Right cardiac atrium (tissue), 5 donors: ENCODE measurements at regions not wholly inside any gene's neighbourhood (a gene's known extent, or its start where the extent isn't known, plus 50 kb on each side); places are given as distances from the start of the nearest gene placed in this dataset.

Source experiments
- ATAC-seq, 2 donors: fragments of 200-7000 bp; cut with Tn5 transposase; one replicate each; pipeline versions ENCODE4 v1.8.0 to v1.9.1; 2020; ENCODE audit warnings: moderate library complexity in 2 of 2, mild to moderate bottlenecking in 1 of 2
- DNase-seq, 3 donors: peaks; one replicate each; pipeline ENCODE4 v3.0.0-alpha.2; 2020
- H3K27ac ChIP-seq: one replicate; pipeline ENCODE4 v1.5.1; 2013; ENCODE audit warnings: mild to moderate bottlenecking, low read length, control low read depth, moderate library complexity
- H3K27me3 ChIP-seq: one replicate; pipeline ENCODE4 v1.6.1; 2013; ENCODE audit not compliant: control insufficient read depth, insufficient read depth
- H3K4me1 ChIP-seq: one replicate; pipeline ENCODE4 v1.6.1; 2013; ENCODE audit warnings: low read length; ENCODE audit not compliant: control insufficient read depth, insufficient read depth
- H3K4me3 ChIP-seq: one replicate; pipeline ENCODE4 v1.5.1; 2013; ENCODE audit warnings: low read length, control low read depth
- H3K9me3 ChIP-seq: one replicate; pipeline ENCODE4 v1.6.1; 2013; ENCODE audit warnings: low read length; ENCODE audit not compliant: control insufficient read depth
- WGBS: extraction: QIAGEN DNeasy Blood & Tissue Kit; methylation state at CpG from one replicate; pipeline ENCODE4 v1.1.7; 2013; 5-methylcytosine and 5-hydroxymethylcytosine counted together
- intact Hi-C, 4 donors: fragments of 100-400 bp; cut with DNase I; formaldehyde crosslinking; loops; one replicate each; pipeline versions ENCODE4 v1.11.0 to v1.14.0; 2022 to 2023
- donor health status: healthy with polysubstance abuse.
- donor health status: DM: no; HTN: yes; CAD: no.
- donor health status: DM: no; HTN: no; CAD: no.
- donor health status: DM: no; HTN: yes; CAD: no; lungs with severe emphysema.
- donor health status: DM: yes; HTN: yes; CAD: no.

DNA sequence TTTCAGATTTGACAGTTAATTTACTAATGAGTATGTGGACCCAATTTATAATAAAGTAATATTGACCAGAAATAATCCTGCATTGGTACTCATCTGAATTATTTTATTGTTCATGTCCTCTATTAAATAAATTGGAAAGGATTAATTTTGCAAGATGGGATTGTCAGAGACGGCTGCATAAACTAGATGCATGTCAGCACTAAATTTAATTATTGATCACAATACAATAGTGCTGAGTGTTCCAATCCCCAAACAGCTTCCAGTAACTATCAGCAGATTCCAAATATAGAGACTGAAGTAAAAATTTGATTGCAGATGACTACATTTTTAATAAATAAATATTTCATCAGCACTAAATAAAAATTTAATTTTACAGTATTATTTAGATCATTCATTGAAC is 387.2 kb downstream of the GRB14 start:
- Histone ChIP-seq H3K9me3 (no peaks in the 10 kb centered on the region), H3K27me3 (no peaks in the 10 kb centered on the region), H3K4me1 (no peaks in the 10 kb centered on the region), H3K4me3 (no peak overlapping the region), H3K27ac (no peak overlapping the region)
- no peak for DNase-seq
- ATAC-seq = no peak
- intact Hi-C loops = no loop called here
- 82% methylated on average over 1 of the region's 1 CpG for WGBS

DNA sequence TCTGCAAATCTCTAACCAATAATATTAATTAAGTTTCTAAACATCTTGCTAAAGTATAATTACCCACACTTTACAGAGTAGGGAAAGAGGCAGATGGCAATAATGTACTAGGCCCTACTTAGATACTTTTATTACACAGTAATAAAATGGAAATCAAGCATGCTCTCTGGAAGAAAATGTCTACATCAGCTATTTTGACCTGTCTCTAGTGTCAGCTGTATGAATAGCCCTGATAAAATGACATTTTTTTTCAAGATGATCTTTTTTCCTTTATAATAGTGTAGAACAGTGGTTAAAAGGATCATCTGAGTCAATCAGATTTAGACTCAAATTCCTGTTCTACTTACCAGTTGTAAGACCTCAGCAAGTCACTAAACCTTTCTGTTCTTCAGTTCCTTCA is 397.3 kb downstream of the GRB14 start:
- no peak for ATAC-seq
- Histone ChIP-seq H3K4me1 (no peaks in the 10 kb centered on the region), H3K4me3 (no peak overlapping the region), H3K27me3 (no peaks in the 10 kb centered on the region), H3K9me3 (no peaks in the 10 kb centered on the region), H3K27ac (no peak overlapping the region)
- intact Hi-C loops = no loop called here
- no peak for DNase-seq

- no peaks in the 10 kb centered on the region for H3K9me3 ChIP-seq
- H3K4me1 ChIP-seq = no peaks in the 10 kb centered on the region
- ATAC-seq (no peak), DNase-seq (no peak)
- no peaks in the 10 kb centered on the region for H3K27me3 ChIP-seq
- no peak overlapping the region for H3K4me3 ChIP-seq
- intact Hi-C loops = no loop called here
- no peak overlapping the region for H3K27ac ChIP-seq
- 83% methylated on average over 2 of the region's 2 CpGs for WGBS
Measured at GRCh38 chr2:164221473-164221872, 399.8 kb downstream of the GRB14 start.

GRCh38 chr2:164220265-164220664 is 401.0 kb downstream of the GRB14 start:
- no peak overlapping the region for H3K4me3 ChIP-seq
- WGBS = 76% methylated on average over 4 of the region's 4 CpGs
- no peaks in the 10 kb centered on the region for H3K4me1 ChIP-seq
- no peak overlapping the region for H3K27ac ChIP-seq
- no peak for DNase-seq
- H3K27me3 ChIP-seq = no peaks in the 10 kb centered on the region
- no peak for ATAC-seq
- intact Hi-C loops = no loop called here
- no peaks in the 10 kb centered on the region for H3K9me3 ChIP-seq

DNA sequence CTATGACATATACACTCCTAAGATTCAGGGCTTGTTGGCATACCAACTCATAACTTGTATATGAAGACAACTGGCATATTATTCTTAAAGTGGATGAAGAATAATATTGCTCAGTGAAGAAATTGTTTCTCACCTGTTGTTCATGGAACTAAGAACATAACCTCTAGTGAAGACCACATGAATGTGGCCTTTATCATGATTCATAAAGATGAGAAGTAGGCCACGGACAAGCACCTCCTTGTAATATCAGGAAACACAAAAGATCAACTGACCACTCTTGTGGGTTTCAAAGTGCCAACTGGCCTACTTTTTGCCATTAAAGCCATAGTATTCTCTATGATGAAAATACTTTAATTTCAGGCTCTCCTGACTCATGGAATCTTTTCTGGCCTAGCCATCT is 407.4 kb downstream of the GRB14 start:
- Histone ChIP-seq H3K27me3 (no peaks in the 10 kb centered on the region), H3K4me3 (no peak overlapping the region), H3K27ac (no peak overlapping the region), H3K4me1 (no peaks in the 10 kb centered on the region), H3K9me3 (no peaks in the 10 kb centered on the region)
- DNase-seq = no peak
- 67% methylated on average over 1 of the region's 1 CpG for WGBS
- no peak for ATAC-seq
- intact Hi-C loops = no loop called here

DNA sequence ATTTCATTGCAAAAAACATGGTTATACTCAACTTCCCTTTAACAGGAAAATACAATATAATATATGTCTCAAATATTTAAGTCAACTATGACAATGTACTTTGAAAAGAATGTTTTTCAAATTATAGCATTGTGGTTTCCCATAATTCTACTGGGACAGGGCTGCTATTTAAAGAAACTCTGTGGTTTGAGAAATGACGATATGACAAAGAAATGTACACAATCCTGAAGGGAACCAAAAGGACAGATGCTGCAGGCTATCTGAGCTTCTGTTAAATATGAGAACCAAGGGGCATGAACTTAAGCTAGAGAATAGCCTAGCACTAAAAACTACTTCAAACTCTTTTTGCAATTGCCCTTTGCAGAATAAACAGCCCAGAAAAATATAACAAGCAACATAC is 415.9 kb downstream of the GRB14 start:
- 30% methylated on average over 1 of the region's 1 CpG for WGBS
- no peaks in the 10 kb centered on the region for H3K27me3 ChIP-seq
- no peak overlapping the region for H3K27ac ChIP-seq
- no peak for DNase-seq
- intact Hi-C loops = no loop called here
- H3K9me3 ChIP-seq = no peaks in the 10 kb centered on the region
- no peak overlapping the region for H3K4me3 ChIP-seq
- no peak for ATAC-seq
- no peaks in the 10 kb centered on the region for H3K4me1 ChIP-seq

DNA sequence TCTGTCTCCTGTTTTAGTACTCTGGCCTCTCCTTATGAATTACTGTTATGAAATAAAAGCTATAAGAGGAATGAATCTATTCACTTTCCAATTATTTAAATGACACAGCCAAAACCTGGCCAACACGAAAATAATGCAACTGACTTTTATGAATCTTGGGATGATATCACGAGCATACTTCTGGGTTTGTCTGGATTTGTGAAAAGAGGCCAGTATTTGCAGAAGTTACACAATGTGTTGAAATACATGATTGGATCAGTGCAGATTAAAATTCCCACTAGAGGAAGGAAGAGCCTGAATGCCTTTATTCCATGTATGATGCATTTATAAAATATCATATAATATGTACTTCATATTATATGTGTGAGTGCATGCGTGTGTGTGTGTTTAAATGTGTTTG is 418.2 kb downstream of the GRB14 start:
- H3K27ac ChIP-seq = no peak overlapping the region
- H3K4me1 ChIP-seq = no peaks in the 10 kb centered on the region
- intact Hi-C loops = no loop called here
- WGBS = 66% methylated on average over 3 of the region's 3 CpGs
- ATAC-seq (no peak), DNase-seq (no peak)
- no peak overlapping the region for H3K4me3 ChIP-seq
- H3K9me3 ChIP-seq = no peaks in the 10 kb centered on the region
- no peaks in the 10 kb centered on the region for H3K27me3 ChIP-seq

DNA sequence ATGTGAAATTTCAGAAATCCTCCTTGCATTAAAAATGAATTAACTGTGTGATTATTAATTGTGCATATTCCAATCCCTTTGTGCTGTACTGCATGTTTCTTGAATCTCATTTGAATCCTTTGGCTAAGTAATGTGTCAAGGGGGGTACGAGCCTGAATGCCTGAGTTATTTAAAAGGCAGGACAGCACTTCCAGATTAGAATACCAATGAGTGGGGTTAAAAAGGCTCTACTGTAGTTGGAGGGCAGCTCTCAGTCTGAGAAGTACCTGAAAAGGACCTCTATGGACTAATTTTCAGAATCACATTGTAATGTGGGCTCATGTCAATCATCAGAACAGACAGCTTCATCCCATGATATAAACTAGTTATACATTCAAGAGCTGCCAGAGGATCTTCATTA is 423.0 kb downstream of the GRB14 start:
- no peak for DNase-seq
- H3K4me1 ChIP-seq = no peaks in the 10 kb centered on the region
- WGBS = 65% methylated on average over 1 of the region's 1 CpG
- intact Hi-C loops = no loop called here
- no peak for ATAC-seq
- no peaks in the 10 kb centered on the region for H3K9me3 ChIP-seq
- H3K27ac ChIP-seq = no peak overlapping the region
- no peak overlapping the region for H3K4me3 ChIP-seq
- H3K27me3 ChIP-seq = no peaks in the 10 kb centered on the region

DNA sequence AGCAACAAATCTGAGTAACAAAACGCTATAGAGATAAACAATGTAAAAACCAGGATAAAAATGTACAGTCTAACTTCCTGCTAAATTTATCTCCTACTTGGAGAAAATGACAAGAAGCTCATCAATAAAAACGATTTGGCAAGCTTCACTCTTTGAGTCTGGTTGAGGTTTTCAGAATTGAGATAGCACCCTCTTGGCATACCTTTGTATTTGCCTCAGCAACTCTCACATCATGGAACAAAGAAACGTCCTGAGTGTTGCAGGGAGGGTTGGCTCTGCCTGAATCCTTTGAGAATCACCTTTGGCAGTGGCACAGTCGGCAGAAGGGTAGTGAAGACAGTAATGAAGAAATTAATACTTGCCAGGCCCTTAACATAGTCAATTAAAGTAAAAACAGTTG is 430.6 kb downstream of the GRB14 start:
- no peak overlapping the region for H3K4me3 ChIP-seq
- no peaks in the 10 kb centered on the region for H3K4me1 ChIP-seq
- ATAC-seq (no peak), DNase-seq (no peak)
- H3K9me3 ChIP-seq = no peaks in the 10 kb centered on the region
- intact Hi-C loops = no loop called here
- no peaks in the 10 kb centered on the region for H3K27me3 ChIP-seq
- H3K27ac ChIP-seq = no peak overlapping the region
- 36% methylated on average over 4 of the region's 4 CpGs for WGBS

GRCh38 chr2:164189851-164190250 is 431.4 kb downstream of the GRB14 start:
- Histone ChIP-seq H3K27me3 (no peaks in the 10 kb centered on the region), H3K4me1 (no peaks in the 10 kb centered on the region), H3K4me3 (no peak overlapping the region), H3K9me3 (no peaks in the 10 kb centered on the region), H3K27ac (no peak overlapping the region)
- ATAC-seq (no peak), DNase-seq (no peak)
- intact Hi-C loops = no loop called here
- 83% methylated on average over 2 of the region's 2 CpGs for WGBS

- 79% methylated on average over 4 of the region's 4 CpGs for WGBS
- no peak overlapping the region for H3K4me3 ChIP-seq
- intact Hi-C loops = no loop called here
- ATAC-seq = no peak
- H3K27me3 ChIP-seq = no peaks in the 10 kb centered on the region
- H3K9me3 ChIP-seq = no peaks in the 10 kb centered on the region
- DNase-seq = no peak
- H3K27ac ChIP-seq = no peak overlapping the region
- no peaks in the 10 kb centered on the region for H3K4me1 ChIP-seq
Measured at GRCh38 chr2:164187121-164187520, 434.2 kb downstream of the GRB14 start.

DNA sequence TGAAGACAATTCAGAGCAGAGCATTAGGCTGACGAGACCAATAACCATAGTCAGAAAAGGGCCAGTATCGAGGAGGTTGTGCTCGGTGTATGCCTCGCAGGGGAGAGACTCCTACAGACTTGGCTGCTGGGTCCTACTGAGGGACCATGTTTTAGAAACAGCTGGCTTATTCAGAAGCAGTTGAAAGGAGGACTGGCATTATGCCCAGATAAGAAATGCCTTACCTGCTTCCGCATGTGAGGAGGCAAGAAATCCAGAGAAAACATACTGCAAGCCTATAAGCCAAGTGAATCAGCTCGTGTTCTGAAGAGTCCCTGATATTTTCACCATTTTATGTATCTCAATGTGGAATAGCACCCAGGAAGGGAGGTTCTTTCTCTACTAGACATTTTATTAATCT is 434.7 kb downstream of the GRB14 start:
- ATAC-seq = no peak
- 77% methylated on average over 6 of the region's 6 CpGs for WGBS
- no peak for DNase-seq
- no peaks in the 10 kb centered on the region for H3K4me1 ChIP-seq
- H3K27me3 ChIP-seq = no peaks in the 10 kb centered on the region
- no peaks in the 10 kb centered on the region for H3K9me3 ChIP-seq
- no peak overlapping the region for H3K27ac ChIP-seq
- H3K4me3 ChIP-seq = no peak overlapping the region
- intact Hi-C loops = no loop called here
